IMR-90 (cell line): ENCODE measurements at regions not wholly inside any gene's neighbourhood (a gene's known extent, or its start where the extent isn't known, plus 50 kb on each side); places are given as distances from the start of the nearest gene placed in this dataset.

Experiments used
- BHLHE40 ChIP-seq: fragments of 150-350 bp; IDR thresholded peaks from 2 replicates; pipeline ENCODE4 v1.6.1; 2016; ENCODE audit warnings: mild to moderate bottlenecking, low read depth, low read length
- CEBPB ChIP-seq: IDR thresholded peaks from 2 replicates; pipeline ENCODE4 v1.6.1; 2012; ENCODE audit warnings: low read depth, low read length, improper control_type of control experiment
- CHD1 ChIP-seq: IDR thresholded peaks from 2 replicates; pipeline ENCODE4 v1.6.1; 2012; ENCODE audit warnings: low read depth, low read length, improper control_type of control experiment
- CTCF ChIP-seq: conservative IDR thresholded peaks from 2 replicates; pipeline ENCODE4 v1.5.1; 2012; ENCODE audit warnings: mild to moderate bottlenecking, low read depth, low read length, improper control_type of control experiment
- FOS ChIP-seq: fragments of 150-350 bp; IDR thresholded peaks from 2 replicates; pipeline ENCODE4 v1.6.1; 2016; ENCODE audit warnings: low read depth, low read length
- MAFK ChIP-seq: IDR thresholded peaks from 2 replicates; pipeline ENCODE4 v1.6.1; 2012; ENCODE audit warnings: low read depth, low read length, improper control_type of control experiment
- MAZ ChIP-seq: IDR thresholded peaks from 2 replicates; pipeline ENCODE4 v1.6.1; 2012; ENCODE audit warnings: low read depth, mild to moderate bottlenecking, low read length, improper control_type of control experiment, moderate library complexity, borderline replicate concordance
- POLR2A ChIP-seq: IDR thresholded peaks from 2 replicates; pipeline ENCODE4 v1.6.1; 2012; ENCODE audit warnings: mild to moderate bottlenecking, low read depth, low read length
- RAD21 ChIP-seq: IDR thresholded peaks from 2 replicates; pipeline ENCODE4 v1.6.1; 2012; ENCODE audit warnings: low read length, improper control_type of control experiment
- RCOR1 ChIP-seq: IDR thresholded peaks from 2 replicates; pipeline ENCODE4 v1.6.1; 2012; ENCODE audit warnings: mild to moderate bottlenecking, low read length, improper control_type of control experiment; ENCODE audit not compliant: insufficient replicate concordance
- RFX5 ChIP-seq: IDR thresholded peaks from 2 replicates; pipeline ENCODE4 v1.8.0; 2012; ENCODE audit warnings: low read depth, mild to moderate bottlenecking, low read length, moderate library complexity
- SMC3 ChIP-seq: fragments of 150-350 bp; IDR thresholded peaks from 2 replicates; pipeline ENCODE4 v1.6.1; 2016; ENCODE audit warnings: low read depth, mild to moderate bottlenecking, antibody characterized with exemption, low read length, moderate library complexity
- USF2 ChIP-seq: fragments of 150-350 bp; IDR thresholded peaks from 2 replicates; pipeline ENCODE4 v1.6.1; 2017; ENCODE audit warnings: mild to moderate bottlenecking, antibody characterized with exemption, low read length, low read depth

- no peak for TF ChIP-seq RAD21
- no peak for TF ChIP-seq RFX5
- TF ChIP-seq MAFK, result no peak
- TF ChIP-seq RCOR1, result no peak
- no peak for TF ChIP-seq CTCF
- TF ChIP-seq POLR2A, result no peak
- no peak for TF ChIP-seq MAZ
- no peak for TF ChIP-seq USF2
- TF ChIP-seq CEBPB, result no peak
- TF ChIP-seq SMC3, result no peak
- no peak for TF ChIP-seq FOS
- no peak for TF ChIP-seq CHD1
- TF ChIP-seq BHLHE40, result no peak
Observed at GRCh38 chr14:94690896-94691659, 78.8 kb downstream of the GSC start.
